ENCODE measurements at regions not wholly inside any gene's neighbourhood (a gene's known extent, or its start where the extent isn't known, plus 50 kb on each side); places are given as distances from the start of the nearest gene placed in this dataset.

- TF ChIP-seq ZNF416 (tag by site-specific recombination; IDR thresholded peaks at IDR 0.05) (no peak), ZNF391 (tag by site-specific recombination; IDR thresholded peaks at IDR 0.05; ENCODE audit: borderline replicate concordance, low read depth) (no peak), ZNF366 (tag by site-specific recombination; conservative IDR thresholded peaks at IDR 0.05) (no peak), ZNF768 (tag by site-specific recombination; IDR thresholded peaks at IDR 0.05) (no peak), SP7 (tag by site-specific recombination; IDR thresholded peaks at IDR 0.05) (no peak), ZNF529 (tag by site-specific recombination; IDR thresholded peaks at IDR 0.05; ENCODE audit: insufficient replicate concordance) (no peak), ZNF132 (tag by site-specific recombination; IDR thresholded peaks at IDR 0.05; ENCODE audit: borderline replicate concordance) (no peak), ZNF280D (tag by site-specific recombination; IDR thresholded peaks at IDR 0.05) (no peak)
- TF ChIP-seq, protein P1, sequence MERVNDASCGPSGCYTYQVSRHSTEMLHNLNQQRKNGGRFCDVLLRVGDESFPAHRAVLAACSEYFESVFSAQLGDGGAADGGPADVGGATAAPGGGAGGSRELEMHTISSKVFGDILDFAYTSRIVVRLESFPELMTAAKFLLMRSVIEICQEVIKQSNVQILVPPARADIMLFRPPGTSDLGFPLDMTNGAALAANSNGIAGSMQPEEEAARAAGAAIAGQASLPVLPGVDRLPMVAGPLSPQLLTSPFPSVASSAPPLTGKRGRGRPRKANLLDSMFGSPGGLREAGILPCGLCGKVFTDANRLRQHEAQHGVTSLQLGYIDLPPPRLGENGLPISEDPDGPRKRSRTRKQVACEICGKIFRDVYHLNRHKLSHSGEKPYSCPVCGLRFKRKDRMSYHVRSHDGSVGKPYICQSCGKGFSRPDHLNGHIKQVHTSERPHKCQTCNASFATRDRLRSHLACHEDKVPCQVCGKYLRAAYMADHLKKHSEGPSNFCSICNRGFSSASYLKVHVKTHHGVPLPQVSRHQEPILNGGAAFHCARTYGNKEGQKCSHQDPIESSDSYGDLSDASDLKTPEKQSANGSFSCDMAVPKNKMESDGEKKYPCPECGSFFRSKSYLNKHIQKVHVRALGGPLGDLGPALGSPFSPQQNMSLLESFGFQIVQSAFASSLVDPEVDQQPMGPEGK (tag by site-specific recombination; IDR thresholded peaks at IDR 0.05), result no peak
- TF ChIP-seq, protein P2, sequence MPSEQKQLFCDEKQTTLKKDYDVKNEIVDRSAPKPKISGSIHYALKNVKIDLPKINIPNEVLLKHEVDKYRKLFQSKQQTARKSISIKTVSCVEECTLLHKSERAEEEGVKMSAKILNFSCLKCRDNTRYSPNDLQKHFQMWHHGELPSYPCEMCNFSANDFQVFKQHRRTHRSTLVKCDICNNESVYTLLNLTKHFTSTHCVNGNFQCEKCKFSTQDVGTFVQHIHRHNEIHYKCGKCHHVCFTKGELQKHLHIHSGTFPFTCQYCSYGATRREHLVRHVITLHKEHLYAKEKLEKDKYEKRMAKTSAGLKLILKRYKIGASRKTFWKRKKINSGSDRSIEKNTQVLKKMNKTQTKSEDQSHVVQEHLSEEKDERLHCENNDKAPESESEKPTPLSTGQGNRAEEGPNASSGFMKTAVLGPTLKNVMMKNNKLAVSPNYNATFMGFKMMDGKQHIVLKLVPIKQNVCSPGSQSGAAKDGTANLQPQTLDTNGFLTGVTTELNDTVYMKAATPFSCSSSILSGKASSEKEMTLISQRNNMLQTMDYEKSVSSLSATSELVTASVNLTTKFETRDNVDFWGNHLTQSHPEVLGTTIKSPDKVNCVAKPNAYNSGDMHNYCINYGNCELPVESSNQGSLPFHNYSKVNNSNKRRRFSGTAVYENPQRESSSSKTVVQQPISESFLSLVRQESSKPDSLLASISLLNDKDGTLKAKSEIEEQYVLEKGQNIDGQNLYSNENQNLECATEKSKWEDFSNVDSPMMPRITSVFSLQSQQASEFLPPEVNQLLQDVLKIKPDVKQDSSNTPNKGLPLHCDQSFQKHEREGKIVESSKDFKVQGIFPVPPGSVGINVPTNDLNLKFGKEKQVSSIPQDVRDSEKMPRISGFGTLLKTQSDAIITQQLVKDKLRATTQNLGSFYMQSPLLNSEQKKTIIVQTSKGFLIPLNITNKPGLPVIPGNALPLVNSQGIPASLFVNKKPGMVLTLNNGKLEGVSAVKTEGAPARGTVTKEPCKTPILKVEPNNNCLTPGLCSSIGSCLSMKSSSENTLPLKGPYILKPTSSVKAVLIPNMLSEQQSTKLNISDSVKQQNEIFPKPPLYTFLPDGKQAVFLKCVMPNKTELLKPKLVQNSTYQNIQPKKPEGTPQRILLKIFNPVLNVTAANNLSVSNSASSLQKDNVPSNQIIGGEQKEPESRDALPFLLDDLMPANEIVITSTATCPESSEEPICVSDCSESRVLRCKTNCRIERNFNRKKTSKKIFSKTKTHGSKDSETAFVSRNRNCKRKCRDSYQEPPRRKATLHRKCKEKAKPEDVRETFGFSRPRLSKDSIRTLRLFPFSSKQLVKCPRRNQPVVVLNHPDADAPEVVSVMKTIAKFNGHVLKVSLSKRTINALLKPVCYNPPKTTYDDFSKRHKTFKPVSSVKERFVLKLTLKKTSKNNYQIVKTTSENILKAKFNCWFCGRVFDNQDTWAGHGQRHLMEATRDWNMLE (tag by site-specific recombination; conservative IDR thresholded peaks at IDR 0.05; ENCODE audit: low read depth), result no peak
- TF ChIP-seq, protein P3, sequence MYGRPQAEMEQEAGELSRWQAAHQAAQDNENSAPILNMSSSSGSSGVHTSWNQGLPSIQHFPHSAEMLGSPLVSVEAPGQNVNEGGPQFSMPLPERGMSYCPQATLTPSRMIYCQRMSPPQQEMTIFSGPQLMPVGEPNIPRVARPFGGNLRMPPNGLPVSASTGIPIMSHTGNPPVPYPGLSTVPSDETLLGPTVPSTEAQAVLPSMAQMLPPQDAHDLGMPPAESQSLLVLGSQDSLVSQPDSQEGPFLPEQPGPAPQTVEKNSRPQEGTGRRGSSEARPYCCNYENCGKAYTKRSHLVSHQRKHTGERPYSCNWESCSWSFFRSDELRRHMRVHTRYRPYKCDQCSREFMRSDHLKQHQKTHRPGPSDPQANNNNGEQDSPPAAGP (tag by site-specific recombination; IDR thresholded peaks at IDR 0.05), result no peak
Observed at GRCh38 chr14:38387821-38388220, 131.9 kb upstream of the CLEC14A start (continued).

- ChIA-PET CTCF (interaction anchor here (0.5 to 1.2 kb wide), 2 partner anchors 19 to 109 kb away, joined by 3 to 4 read pairs; no protein-coding TSS in a partner anchor), POLR2A (no interaction called here)
- Histone ChIP-seq H3K36me3 (ENCODE audit: control insufficient read depth in 2 of 2, insufficient read depth in 1 of 2, low read length in 2 of 2) (no peaks in the 10 kb centered on the region), H3K4me1 (ENCODE audit: control insufficient read depth, insufficient read depth, low read length) (no peaks in the 10 kb centered on the region), H3K27ac (ENCODE audit: extremely low read depth, low read depth, low read length) (no peak overlapping the region), H3K9me3 (ENCODE audit: control insufficient read depth, insufficient read depth, low read depth, low read length) (no peaks in the 10 kb centered on the region), H3K4me3 (ENCODE audit: low read depth, low read length) (no peak overlapping the region)
- TF ChIP-seq ZNF404 (tag by site-specific recombination; IDR thresholded peaks at IDR 0.05), result no peak
- no peak for TF ChIP-seq ZNF175 (tag by site-specific recombination; IDR thresholded peaks at IDR 0.05)
- TF ChIP-seq ZNF660 (tag by site-specific recombination; IDR thresholded peaks at IDR 0.05), result no peak
- TF ChIP-seq ZBTB7A (tag by site-specific recombination; IDR thresholded peaks at IDR 0.05; ENCODE audit: low read depth), result no peak
Observed at GRCh38 chr14:38385836-38386235, 129.9 kb upstream of the CLEC14A start.

Data from HEK293 (cell line).